ENCODE measurements at regions not wholly inside any gene's neighbourhood (a gene's known extent, or its start where the extent isn't known, plus 50 kb on each side); places are given as distances from the start of the nearest gene placed in this dataset.

DNA sequence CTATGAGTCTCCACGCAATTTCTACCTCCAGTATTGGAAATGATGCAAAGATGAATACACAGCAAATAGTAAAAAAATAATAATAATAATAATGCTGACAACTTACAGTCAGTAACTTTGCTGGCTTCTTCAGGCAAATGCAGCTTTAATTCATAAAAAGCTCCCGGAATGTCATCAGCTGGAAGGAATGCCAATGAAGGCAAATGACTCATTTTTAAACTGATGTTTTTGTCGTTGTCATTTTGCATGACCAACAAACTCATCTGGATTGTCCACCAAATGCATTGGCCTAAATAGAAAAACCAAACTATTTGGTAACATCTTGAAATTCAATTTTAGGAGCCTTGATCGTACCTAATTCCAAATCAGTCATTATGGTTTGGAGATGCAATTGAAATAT lies 217.1 kb downstream of the ALDH8A1 start:
- TF ChIP-seq, protein P1, sequence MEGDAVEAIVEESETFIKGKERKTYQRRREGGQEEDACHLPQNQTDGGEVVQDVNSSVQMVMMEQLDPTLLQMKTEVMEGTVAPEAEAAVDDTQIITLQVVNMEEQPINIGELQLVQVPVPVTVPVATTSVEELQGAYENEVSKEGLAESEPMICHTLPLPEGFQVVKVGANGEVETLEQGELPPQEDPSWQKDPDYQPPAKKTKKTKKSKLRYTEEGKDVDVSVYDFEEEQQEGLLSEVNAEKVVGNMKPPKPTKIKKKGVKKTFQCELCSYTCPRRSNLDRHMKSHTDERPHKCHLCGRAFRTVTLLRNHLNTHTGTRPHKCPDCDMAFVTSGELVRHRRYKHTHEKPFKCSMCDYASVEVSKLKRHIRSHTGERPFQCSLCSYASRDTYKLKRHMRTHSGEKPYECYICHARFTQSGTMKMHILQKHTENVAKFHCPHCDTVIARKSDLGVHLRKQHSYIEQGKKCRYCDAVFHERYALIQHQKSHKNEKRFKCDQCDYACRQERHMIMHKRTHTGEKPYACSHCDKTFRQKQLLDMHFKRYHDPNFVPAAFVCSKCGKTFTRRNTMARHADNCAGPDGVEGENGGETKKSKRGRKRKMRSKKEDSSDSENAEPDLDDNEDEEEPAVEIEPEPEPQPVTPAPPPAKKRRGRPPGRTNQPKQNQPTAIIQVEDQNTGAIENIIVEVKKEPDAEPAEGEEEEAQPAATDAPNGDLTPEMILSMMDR (conservative IDR thresholded peaks at IDR 0.05; ENCODE audit: low read depth, low read length), result no peak
- no peak overlapping the region for H3K4me3 ChIP-seq (IDR thresholded peaks at IDR 0.05; ENCODE audit: insufficient read depth, low read depth, low read length)
- no peak overlapping the region for H3K9ac ChIP-seq
- H3K4me2 ChIP-seq, result no peak overlapping the region
- H3K36me3 ChIP-seq (ENCODE audit: insufficient read depth), result no peaks in the 10 kb centered on the region
- H4K20me1 ChIP-seq (ENCODE audit: insufficient read depth), result no peaks in the 10 kb centered on the region
- no peak overlapping the region for H2AFZ ChIP-seq (ENCODE audit: low read depth)
- no peaks in the 10 kb centered on the region for H3K27me3 ChIP-seq (ENCODE audit: insufficient read depth, low read depth)
- no peaks in the 10 kb centered on the region for H3K4me1 ChIP-seq (ENCODE audit: low read depth, poor library complexity, severe bottlenecking)
- no peak overlapping the region for H3K27ac ChIP-seq
- H3K79me2 ChIP-seq (ENCODE audit: insufficient read depth, low read depth), result no peaks in the 10 kb centered on the region

DNA sequence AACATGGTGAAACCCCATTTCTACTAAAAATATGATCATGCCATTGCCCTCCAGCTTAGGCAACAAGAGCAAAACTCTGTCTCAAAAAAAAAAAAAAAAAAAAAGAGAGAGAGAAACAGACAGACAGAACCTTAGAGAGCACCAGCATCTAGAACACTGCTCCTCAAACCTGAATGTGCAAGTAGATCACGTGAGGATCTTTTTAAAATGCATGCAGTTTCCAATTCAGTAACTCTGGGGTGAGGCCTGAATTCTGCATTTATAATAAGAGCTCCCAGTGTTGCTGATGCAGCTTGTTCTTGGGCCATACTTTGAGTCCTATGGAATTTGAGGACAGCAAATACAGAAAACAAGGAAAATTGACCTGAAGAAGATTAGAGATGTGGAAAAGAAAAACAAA lies 218.3 kb downstream of the ALDH8A1 start:
- no peak overlapping the region for H3K4me3 ChIP-seq (IDR thresholded peaks at IDR 0.05; ENCODE audit: insufficient read depth, low read depth, low read length)
- TF ChIP-seq, protein P1 (conservative IDR thresholded peaks at IDR 0.05; ENCODE audit: low read depth, low read length), result no peak

DNA sequence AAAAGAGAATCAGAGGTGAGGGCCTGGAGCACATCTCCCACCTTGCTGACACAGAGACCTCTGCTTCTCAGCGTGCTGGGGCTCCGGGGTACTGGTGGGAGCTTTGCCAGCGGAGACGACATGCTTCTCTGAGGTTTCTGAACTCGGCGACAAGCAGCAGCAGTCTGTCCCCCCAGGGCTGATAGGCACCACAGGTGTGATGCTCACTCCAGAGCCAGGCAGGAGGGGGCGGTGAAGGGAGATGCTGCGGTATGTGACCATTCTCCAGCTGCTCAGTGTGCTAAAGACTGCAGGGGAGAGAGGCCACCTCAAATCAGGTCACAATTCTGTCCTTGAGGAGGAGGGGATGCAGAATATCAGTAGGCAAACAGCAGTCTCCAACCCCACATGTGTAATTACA lies 219.9 kb downstream of the ALDH8A1 start:
- Histone ChIP-seq H3K4me1 (ENCODE audit: low read depth, poor library complexity, severe bottlenecking) (no peaks in the 10 kb centered on the region), H3K79me2 (ENCODE audit: insufficient read depth, low read depth) (no peaks in the 10 kb centered on the region), H3K27ac (no peak overlapping the region), H3K4me3 (IDR thresholded peaks at IDR 0.05; ENCODE audit: insufficient read depth, low read depth, low read length) (no peak overlapping the region), H3K36me3 (ENCODE audit: insufficient read depth) (no peaks in the 10 kb centered on the region), H3K27me3 (ENCODE audit: insufficient read depth, low read depth) (no peaks in the 10 kb centered on the region), H4K20me1 (ENCODE audit: insufficient read depth) (no peaks in the 10 kb centered on the region), H3K4me2 (no peak overlapping the region), H3K9ac (no peak overlapping the region), H2AFZ (ENCODE audit: low read depth) (no peak overlapping the region)
- TF ChIP-seq, protein P1 (conservative IDR thresholded peaks at IDR 0.05; ENCODE audit: low read depth, low read length), result no peak

More for the DNA sequence above, 218.3 kb downstream of the ALDH8A1 start:
- H3K4me1 ChIP-seq (ENCODE audit: low read depth, poor library complexity, severe bottlenecking), result no peaks in the 10 kb centered on the region
- H3K36me3 ChIP-seq (ENCODE audit: insufficient read depth), result no peaks in the 10 kb centered on the region
- no peak overlapping the region for H3K4me2 ChIP-seq
- no peak overlapping the region for H3K27ac ChIP-seq
- H2AFZ ChIP-seq (ENCODE audit: low read depth), result no peak overlapping the region
- H4K20me1 ChIP-seq (ENCODE audit: insufficient read depth), result no peaks in the 10 kb centered on the region
- no peak overlapping the region for H3K9ac ChIP-seq
- no peaks in the 10 kb centered on the region for H3K79me2 ChIP-seq (ENCODE audit: insufficient read depth, low read depth)
- H3K27me3 ChIP-seq (ENCODE audit: insufficient read depth, low read depth), result no peaks in the 10 kb centered on the region

DNA sequence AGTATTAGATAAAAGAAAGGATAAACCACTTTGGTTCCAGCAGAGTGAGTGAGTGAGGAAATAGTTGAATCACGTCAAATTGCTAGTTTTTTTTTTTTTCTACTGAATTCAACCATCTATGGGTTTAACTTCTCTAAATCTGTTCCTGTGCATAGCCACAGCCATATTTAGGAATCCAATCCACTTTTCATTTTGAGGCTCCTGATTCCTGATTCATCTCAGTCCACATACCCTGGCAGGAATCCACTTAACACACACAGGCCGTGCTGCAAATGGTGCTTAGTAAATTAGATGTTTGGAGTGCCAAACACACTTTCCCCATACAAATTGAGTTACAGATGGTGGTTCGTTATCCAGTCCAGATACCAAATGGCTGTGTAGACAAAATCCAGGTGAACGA lies 220.3 kb downstream of the ALDH8A1 start:
- Histone ChIP-seq H3K79me2 (ENCODE audit: insufficient read depth, low read depth) (no peaks in the 10 kb centered on the region), H2AFZ (ENCODE audit: low read depth) (no peak overlapping the region), H3K4me1 (ENCODE audit: low read depth, poor library complexity, severe bottlenecking) (no peaks in the 10 kb centered on the region), H3K9ac (no peak overlapping the region), H3K4me2 (no peak overlapping the region), H3K4me3 (IDR thresholded peaks at IDR 0.05; ENCODE audit: insufficient read depth, low read depth, low read length) (no peak overlapping the region), H3K36me3 (ENCODE audit: insufficient read depth) (no peaks in the 10 kb centered on the region), H3K27me3 (ENCODE audit: insufficient read depth, low read depth) (no peaks in the 10 kb centered on the region), H4K20me1 (ENCODE audit: insufficient read depth) (no peaks in the 10 kb centered on the region), H3K27ac (no peak overlapping the region)
- TF ChIP-seq, protein P1 (conservative IDR thresholded peaks at IDR 0.05; ENCODE audit: low read depth, low read length), result no peak

Measured in KMS-11 (cell line).